ENCODE measurements at regions not wholly inside any gene's neighbourhood (a gene's known extent, or its start where the extent isn't known, plus 50 kb on each side); places are given as distances from the start of the nearest gene placed in this dataset.
A peak's percentile ranks its signal among the peaks of the same experiment; 100 is the strongest.

- Mint-ChIP-seq H3K36me3 (ENCODE audit: low read depth) (peaks cover 11% of the 10 kb centered on the region), H3K4me1 (ENCODE audit: low read depth) (peaks cover 52% of the 10 kb centered on the region), H3K9me3 (peaks cover 8% of the 10 kb centered on the region; the same call in 1 of the 2 replicates), H3K4me3 (no peak overlapping the region), H3K27ac (peak overlapping the region; percentile 86), H3K27me3 (ENCODE audit: insufficient read depth) (no peaks in the 10 kb centered on the region)
- no peak for DNase-seq
- TF ChIP-seq, protein P1, sequence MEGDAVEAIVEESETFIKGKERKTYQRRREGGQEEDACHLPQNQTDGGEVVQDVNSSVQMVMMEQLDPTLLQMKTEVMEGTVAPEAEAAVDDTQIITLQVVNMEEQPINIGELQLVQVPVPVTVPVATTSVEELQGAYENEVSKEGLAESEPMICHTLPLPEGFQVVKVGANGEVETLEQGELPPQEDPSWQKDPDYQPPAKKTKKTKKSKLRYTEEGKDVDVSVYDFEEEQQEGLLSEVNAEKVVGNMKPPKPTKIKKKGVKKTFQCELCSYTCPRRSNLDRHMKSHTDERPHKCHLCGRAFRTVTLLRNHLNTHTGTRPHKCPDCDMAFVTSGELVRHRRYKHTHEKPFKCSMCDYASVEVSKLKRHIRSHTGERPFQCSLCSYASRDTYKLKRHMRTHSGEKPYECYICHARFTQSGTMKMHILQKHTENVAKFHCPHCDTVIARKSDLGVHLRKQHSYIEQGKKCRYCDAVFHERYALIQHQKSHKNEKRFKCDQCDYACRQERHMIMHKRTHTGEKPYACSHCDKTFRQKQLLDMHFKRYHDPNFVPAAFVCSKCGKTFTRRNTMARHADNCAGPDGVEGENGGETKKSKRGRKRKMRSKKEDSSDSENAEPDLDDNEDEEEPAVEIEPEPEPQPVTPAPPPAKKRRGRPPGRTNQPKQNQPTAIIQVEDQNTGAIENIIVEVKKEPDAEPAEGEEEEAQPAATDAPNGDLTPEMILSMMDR (IDR thresholded peaks at IDR 0.05) = no peak
Observed at GRCh38 chr5:96236831-96237230, 196.2 kb downstream of the PCSK1 start.

DNA sequence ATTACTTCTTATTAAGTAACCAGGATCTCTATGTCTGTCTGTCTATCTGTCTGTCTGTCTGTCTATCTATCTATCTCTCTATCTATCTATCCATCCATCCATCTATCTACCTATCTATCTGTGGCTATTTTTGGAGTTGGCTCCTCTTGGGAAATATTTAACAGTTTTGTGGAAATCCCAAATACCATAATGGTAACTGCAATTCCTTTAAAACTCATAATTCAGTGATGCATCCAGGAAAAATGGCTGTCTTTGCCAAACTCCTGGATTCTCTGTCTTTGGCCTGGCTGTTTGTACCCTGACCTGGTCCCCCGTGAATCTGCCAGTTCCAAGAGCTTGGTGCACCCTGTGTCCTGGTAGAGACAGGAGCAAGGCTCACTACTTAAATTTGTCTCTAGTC, 197.0 kb downstream of the PCSK1 start:
- Mint-ChIP-seq H3K36me3 (ENCODE audit: low read depth) (peaks cover 15% of the 10 kb centered on the region), H3K27me3 (ENCODE audit: insufficient read depth) (no peaks in the 10 kb centered on the region), H3K4me3 (no peak overlapping the region; the same call in 1 of the 2 replicates), H3K9me3 (peaks cover 12% of the 10 kb centered on the region), H3K4me1 (ENCODE audit: low read depth) (peaks cover 52% of the 10 kb centered on the region), H3K27ac (peak overlapping the region; percentile 86)
- DNase-seq = no peak
- TF ChIP-seq, protein P1 (IDR thresholded peaks at IDR 0.05) = no peak

- H3K36me3 Mint-ChIP-seq (ENCODE audit: low read depth) = peaks cover 21% of the 10 kb centered on the region
- H3K9me3 Mint-ChIP-seq = peaks cover 13% of the 10 kb centered on the region
- peaks cover 49% of the 10 kb centered on the region for H3K4me1 Mint-ChIP-seq (ENCODE audit: low read depth)
- DNase-seq = peak; percentile 74
- H3K27me3 Mint-ChIP-seq (ENCODE audit: insufficient read depth) = no peaks in the 10 kb centered on the region
- peak overlapping the region; percentile 12; the same call in 1 of the 2 replicates for H3K4me3 Mint-ChIP-seq
- H3K27ac Mint-ChIP-seq = peak overlapping the region; percentile 86
- TF ChIP-seq, protein P1 (IDR thresholded peaks at IDR 0.05) = no peak
Observed at GRCh38 chr5:96235008-96235910, 197.8 kb downstream of the PCSK1 start.

DNA sequence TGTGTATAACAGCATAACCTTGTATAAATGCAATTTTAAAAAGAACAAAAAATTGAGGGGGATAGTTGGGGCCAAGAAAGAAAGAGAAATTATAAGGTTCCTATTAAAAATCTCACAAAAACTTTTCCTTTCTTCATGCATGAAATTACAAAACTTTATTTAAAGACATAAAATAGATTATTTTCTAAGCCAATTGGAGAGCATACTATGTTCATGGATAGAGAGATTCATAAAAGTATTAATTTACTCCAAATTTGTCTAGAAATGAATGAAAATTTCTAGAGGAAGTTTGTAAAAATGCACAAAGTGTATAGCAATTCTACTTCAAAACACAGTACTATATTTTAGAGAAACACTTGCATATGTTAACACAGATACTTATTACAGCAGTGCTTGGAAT, 200.4 kb downstream of the PCSK1 start:
- peaks cover 25% of the 10 kb centered on the region for H3K36me3 Mint-ChIP-seq (ENCODE audit: low read depth)
- no peak overlapping the region for H3K4me3 Mint-ChIP-seq
- peaks cover 60% of the 10 kb centered on the region for H3K4me1 Mint-ChIP-seq (ENCODE audit: low read depth)
- H3K27me3 Mint-ChIP-seq (ENCODE audit: insufficient read depth) = no peaks in the 10 kb centered on the region
- peaks cover 13% of the 10 kb centered on the region for H3K9me3 Mint-ChIP-seq
- TF ChIP-seq, protein P1 (IDR thresholded peaks at IDR 0.05) = no peak
- no peak overlapping the region for H3K27ac Mint-ChIP-seq
- no peak for DNase-seq

DNA sequence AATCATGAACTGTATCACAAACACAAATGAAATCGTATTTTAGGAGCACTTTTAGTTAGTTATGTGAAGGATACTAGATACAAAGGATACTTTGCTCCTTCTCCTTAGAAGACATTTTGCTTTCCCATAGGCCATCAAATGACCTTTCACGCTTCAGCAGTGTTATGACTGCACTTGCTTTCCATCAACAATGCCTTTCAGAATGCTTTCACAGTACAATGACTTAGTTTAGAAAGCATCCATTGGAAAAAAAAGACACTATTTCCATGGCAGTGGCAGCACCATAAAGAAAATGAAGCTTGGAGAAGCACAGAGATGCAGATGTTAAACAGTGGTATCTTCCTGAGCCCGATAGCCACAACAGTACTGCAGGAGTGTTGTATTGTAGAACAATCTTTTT, 203.9 kb downstream of the PCSK1 start:
- Mint-ChIP-seq H3K4me1 (ENCODE audit: low read depth) (peaks cover 58% of the 10 kb centered on the region), H3K36me3 (ENCODE audit: low read depth) (peaks cover 24% of the 10 kb centered on the region), H3K9me3 (peaks cover 13% of the 10 kb centered on the region), H3K27me3 (ENCODE audit: insufficient read depth) (no peaks in the 10 kb centered on the region), H3K27ac (no peak overlapping the region), H3K4me3 (no peak overlapping the region)
- no peak for DNase-seq
- TF ChIP-seq, protein P1 (IDR thresholded peaks at IDR 0.05) = no peak

Measured in HFFc6 (cell line).